Upper lobe of left lung (tissue), 6 donors: ENCODE measurements at regions not wholly inside any gene's neighbourhood (a gene's known extent, or its start where the extent isn't known, plus 50 kb on each side); places are given as distances from the start of the nearest gene placed in this dataset.
A peak's percentile ranks its signal among the peaks of the same experiment; 100 is the strongest.

ENCODE experiments used
- ATAC-seq, 2 donors: fragments of 200-7000 bp; cut with Tn5 transposase; one replicate each; pipeline ENCODE4 v1.9.1; 2022; ENCODE audit warnings: mild to moderate bottlenecking in 2 of 2, moderate library complexity in 2 of 2; ENCODE audit not compliant: low FRiP score in 2 of 2
- DNase-seq, 2 donors: peaks; one replicate each; pipeline ENCODE4 v3.0.0-alpha.2; 2019 to 2020
- H3K27ac ChIP-seq, 4 donors: fragments of 200-600 bp; sonication (generic); one replicate each; pipeline ENCODE4 v1.5.1; 2016 to 2019
- H3K27me3 ChIP-seq, 4 donors: fragments of 200-600 bp; sonication (generic); one replicate each; pipeline ENCODE4 v1.5.1; 2017 to 2019
- H3K36me3 ChIP-seq, 4 donors: fragments of 200-600 bp; sonication (generic); one replicate each; pipeline ENCODE4 v1.5.1; 2016 to 2019
- H3K4me1 ChIP-seq, 4 donors: fragments of 200-600 bp; sonication (generic); one replicate each; pipeline ENCODE4 v1.5.1; 2018 to 2019
- H3K4me3 ChIP-seq, 4 donors: fragments of 200-600 bp; sonication (generic); one replicate each; pipeline ENCODE4 v1.5.1; 2017 to 2019; ENCODE audit warnings: mild to moderate bottlenecking in 2 of 4, moderate library complexity in 1 of 4
- H3K9me3 ChIP-seq, 4 donors: fragments of 200-600 bp; sonication (generic); one replicate each; pipeline ENCODE4 v1.5.1; 2018 to 2019
- CTCF ChIP-seq, 6 experiments: fragments of 450-650 bp in 4 of 6; fragments of 200-600 bp in 2 of 6; sonication (generic) in 2 of 6; IDR thresholded peaks; one replicate each; pipeline ENCODE4 v1.5.1; 2016 to 2019; ENCODE audit warnings: antibody characterized with exemption in 6 of 6
- EP300 ChIP-seq, 4 donors: sonication (generic); formaldehyde crosslinking; IDR thresholded peaks; one replicate each; pipeline ENCODE4 v1.5.1; 2017; ENCODE audit warnings: antibody characterized with exemption in 4 of 4, control low read depth in 2 of 4
- POLR2A ChIP-seq, 4 donors: fragments of 450-650 bp; IDR thresholded peaks; one replicate each; pipeline ENCODE4 v1.5.1; 2016 to 2017; ENCODE audit warnings: antibody characterized with exemption in 4 of 4, mild to moderate bottlenecking in 2 of 4
- POLR2AphosphoS5 ChIP-seq, 2 donors: sonication (generic); formaldehyde crosslinking; IDR thresholded peaks; one replicate each; pipeline ENCODE4 v1.5.1; 2017; ENCODE audit warnings: antibody characterized with exemption in 2 of 2
- WGBS, 2 donors: methylation state at CpG; one replicate each; pipeline ENCODE4 v1.1.5; 2017 to 2018; 5-methylcytosine and 5-hydroxymethylcytosine counted together
- donor health status: DM: no; HTN: no; CAD: no; lungs with moderate emphysema.
- donor health status: DM: no; HTN: yes; CAD: no; lungs with severe emphysema.

- no peak overlapping the region for H3K27ac ChIP-seq
- peaks cover 0 to 4% (median 0%) of the 10 kb centered on the region in 4 donors for H3K4me1 ChIP-seq
- 73 to 76% methylated on average over 4 of the region's 4 CpGs for WGBS, 2 donors
- TF ChIP-seq POLR2AphosphoS5 (IDR thresholded peaks at IDR 0.05), result no peak
- TF ChIP-seq EP300 (IDR thresholded peaks at IDR 0.05), result no peak
- TF ChIP-seq CTCF (IDR thresholded peaks at IDR 0.05), result no peak
- TF ChIP-seq POLR2A (IDR thresholded peaks at IDR 0.05), result no peak
- H3K27me3 ChIP-seq, result no peaks in the 10 kb centered on the region
- H3K4me3 ChIP-seq, result no peak overlapping the region
- no peaks in the 10 kb centered on the region for H3K36me3 ChIP-seq
- DNase-seq, result no peak
- ATAC-seq, result no peak
- H3K9me3 ChIP-seq, result no peaks in the 10 kb centered on the region
These were observed 314.2 kb upstream of the SORL1-AS1 start for GRCh38 chr11:121766991-121767390.

GRCh38 chr11:121766166-121766565 lies 313.4 kb upstream of the SORL1-AS1 start:
- 89 to 93% methylated on average over 16 of the region's 16 CpGs for WGBS, 2 donors
- ATAC-seq, result no peak

GRCh38 chr11:121763526-121763925 lies 310.8 kb upstream of the SORL1-AS1 start:
- DNase-seq (no peak), ATAC-seq (no peak)
- H3K4me3 ChIP-seq, result no peak overlapping the region
- peaks cover 0 to 4% (median 0%) of the 10 kb centered on the region in 4 donors for H3K4me1 ChIP-seq
- H3K36me3 ChIP-seq, result no peaks in the 10 kb centered on the region
- 72 to 87% methylated on average over 3 of the region's 3 CpGs for WGBS, 2 donors
- no peaks in the 10 kb centered on the region for H3K9me3 ChIP-seq
- TF ChIP-seq CTCF (IDR thresholded peaks at IDR 0.05) (no peak), POLR2AphosphoS5 (IDR thresholded peaks at IDR 0.05) (no peak), POLR2A (IDR thresholded peaks at IDR 0.05) (no peak), EP300 (IDR thresholded peaks at IDR 0.05) (no peak)
- no peak overlapping the region for H3K27ac ChIP-seq
- H3K27me3 ChIP-seq, result no peaks in the 10 kb centered on the region

More at GRCh38 chr11:121766166-121766565, 313.4 kb upstream of the SORL1-AS1 start:
- TF ChIP-seq CTCF (IDR thresholded peaks at IDR 0.05) (no peak), POLR2A (IDR thresholded peaks at IDR 0.05) (no peak), POLR2AphosphoS5 (IDR thresholded peaks at IDR 0.05) (no peak), EP300 (IDR thresholded peaks at IDR 0.05) (no peak)
- Histone ChIP-seq H3K4me3 (no peak overlapping the region), H3K9me3 (no peaks in the 10 kb centered on the region), H3K27ac (no peak overlapping the region), H3K4me1 (peaks cover 0 to 4% (median 0%) of the 10 kb centered on the region in 4 donors), H3K27me3 (no peaks in the 10 kb centered on the region), H3K36me3 (no peaks in the 10 kb centered on the region)
- DNase-seq, result peak in 1 of 2 donors; percentile 52

- peaks cover 0 to 4% (median 0%) of the 10 kb centered on the region in 4 donors for H3K4me1 ChIP-seq
- H3K27me3 ChIP-seq, result no peaks in the 10 kb centered on the region
- 6 to 15% methylated on average over 9 to 11 of the region's 11 CpGs for WGBS, 2 donors
- TF ChIP-seq POLR2AphosphoS5 (IDR thresholded peaks at IDR 0.05), result no peak
- TF ChIP-seq POLR2A (IDR thresholded peaks at IDR 0.05), result no peak
- no peak for TF ChIP-seq CTCF (IDR thresholded peaks at IDR 0.05)
- TF ChIP-seq EP300 (IDR thresholded peaks at IDR 0.05), result no peak
- H3K4me3 ChIP-seq, result no peak overlapping the region
- H3K36me3 ChIP-seq, result no peaks in the 10 kb centered on the region
- H3K27ac ChIP-seq, result no peak overlapping the region
- ATAC-seq (peak in 1 of 2 donors; percentile 17), DNase-seq (peak in 1 of 2 donors; percentile 70)
- no peaks in the 10 kb centered on the region for H3K9me3 ChIP-seq
These were observed 310.1 kb upstream of the SORL1-AS1 start for GRCh38 chr11:121762820-121763219.

GRCh38 chr11:121761186-121761585 lies 308.4 kb upstream of the SORL1-AS1 start:
- Histone ChIP-seq H3K27ac (no peak overlapping the region), H3K9me3 (no peaks in the 10 kb centered on the region), H3K36me3 (no peaks in the 10 kb centered on the region), H3K4me3 (no peak overlapping the region), H3K27me3 (no peaks in the 10 kb centered on the region), H3K4me1 (peaks cover 0 to 4% (median 0%) of the 10 kb centered on the region in 4 donors)
- 62 to 72% methylated on average over 2 of the region's 2 CpGs for WGBS, 2 donors
- no peak for DNase-seq
- TF ChIP-seq POLR2AphosphoS5 (IDR thresholded peaks at IDR 0.05), result no peak
- TF ChIP-seq POLR2A (IDR thresholded peaks at IDR 0.05), result no peak
- TF ChIP-seq EP300 (IDR thresholded peaks at IDR 0.05), result no peak
- no peak for TF ChIP-seq CTCF (IDR thresholded peaks at IDR 0.05)
- no peak for ATAC-seq
